CD4-positive, alpha-beta T cell treated with Interleukin-4 for 4 hours (primary cell): ENCODE measurements at regions not wholly inside any gene's neighbourhood (a gene's known extent, or its start where the extent isn't known, plus 50 kb on each side); places are given as distances from the start of the nearest gene placed in this dataset.
A peak's percentile ranks its signal among the peaks of the same experiment; 100 is the strongest.

Experiments
- DNase-seq: peaks from one replicate; pipeline ENCODE4 v3.0.0-alpha.2; 2020

DNA sequence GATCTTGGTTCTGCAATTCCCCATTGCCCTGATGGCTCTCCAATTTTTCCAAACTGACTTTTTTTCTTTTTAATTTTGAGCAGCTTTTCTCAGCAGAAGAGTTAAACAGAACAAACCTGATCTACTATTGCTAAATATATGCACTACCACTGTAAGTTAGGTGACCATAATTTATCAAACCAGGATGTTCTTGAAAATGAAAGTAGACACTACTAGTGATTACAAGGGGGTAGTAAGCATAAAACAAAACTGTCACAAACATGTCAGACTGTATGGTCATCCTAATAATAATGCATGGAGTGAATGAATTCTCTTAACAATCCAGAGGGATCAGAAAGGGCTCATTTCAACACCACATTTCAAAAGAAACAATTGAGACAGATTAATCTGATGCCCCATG is 183.0 kb upstream of the FOXN3 start:
- no peak for DNase-seq

DNA sequence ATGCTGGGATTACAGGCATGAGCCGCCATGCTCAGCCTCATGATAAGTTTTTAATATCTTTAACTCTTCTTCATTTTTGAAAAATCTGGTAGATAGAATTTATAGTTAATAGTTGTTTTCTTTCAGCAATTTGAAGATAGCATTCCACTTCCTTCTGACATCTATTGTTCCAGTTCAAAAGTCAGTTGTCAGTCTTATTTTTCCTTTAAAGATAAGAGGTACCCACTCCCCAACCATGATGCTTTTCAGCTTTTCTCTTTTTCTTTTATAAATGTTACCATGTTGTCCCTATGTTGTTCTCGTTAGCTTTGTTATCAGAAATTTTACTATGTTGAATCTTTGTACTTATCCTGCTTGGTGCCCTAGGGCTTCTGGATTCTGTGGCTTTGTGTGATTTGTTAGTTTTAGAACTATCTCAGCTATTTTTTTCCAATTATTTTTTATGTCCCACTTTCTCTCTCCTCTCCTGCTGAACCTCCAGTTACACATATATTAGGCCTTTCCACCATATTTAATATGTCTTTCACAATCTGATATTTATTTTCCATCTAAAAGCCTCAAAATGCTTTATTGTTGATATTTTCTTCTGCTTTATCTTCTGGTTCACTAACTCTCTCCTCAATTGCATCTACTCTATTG is 181.6 kb upstream of the FOXN3 start:
- no peak for DNase-seq

DNA sequence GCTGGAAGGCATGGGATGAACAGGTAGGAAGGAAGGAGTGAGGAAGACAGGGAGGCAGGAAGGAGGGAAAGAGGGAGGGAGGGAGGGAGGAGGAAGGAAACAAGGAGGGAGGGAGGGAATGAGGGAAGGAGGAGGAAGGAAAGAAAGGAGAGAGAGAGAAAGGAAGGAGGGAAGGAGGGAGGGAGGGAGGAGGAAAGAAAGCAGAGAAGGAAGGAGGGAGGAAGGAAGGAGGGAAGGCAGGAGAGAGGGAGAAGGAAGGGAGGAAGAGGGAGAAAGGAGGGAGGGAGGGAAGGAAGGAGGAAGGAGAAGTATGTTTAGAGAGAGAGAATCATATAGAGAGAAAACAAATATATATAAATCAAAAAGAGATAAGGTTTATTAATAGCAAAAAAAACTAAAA is 175.9 kb upstream of the FOXN3 start:
- DNase-seq = no peak

DNA sequence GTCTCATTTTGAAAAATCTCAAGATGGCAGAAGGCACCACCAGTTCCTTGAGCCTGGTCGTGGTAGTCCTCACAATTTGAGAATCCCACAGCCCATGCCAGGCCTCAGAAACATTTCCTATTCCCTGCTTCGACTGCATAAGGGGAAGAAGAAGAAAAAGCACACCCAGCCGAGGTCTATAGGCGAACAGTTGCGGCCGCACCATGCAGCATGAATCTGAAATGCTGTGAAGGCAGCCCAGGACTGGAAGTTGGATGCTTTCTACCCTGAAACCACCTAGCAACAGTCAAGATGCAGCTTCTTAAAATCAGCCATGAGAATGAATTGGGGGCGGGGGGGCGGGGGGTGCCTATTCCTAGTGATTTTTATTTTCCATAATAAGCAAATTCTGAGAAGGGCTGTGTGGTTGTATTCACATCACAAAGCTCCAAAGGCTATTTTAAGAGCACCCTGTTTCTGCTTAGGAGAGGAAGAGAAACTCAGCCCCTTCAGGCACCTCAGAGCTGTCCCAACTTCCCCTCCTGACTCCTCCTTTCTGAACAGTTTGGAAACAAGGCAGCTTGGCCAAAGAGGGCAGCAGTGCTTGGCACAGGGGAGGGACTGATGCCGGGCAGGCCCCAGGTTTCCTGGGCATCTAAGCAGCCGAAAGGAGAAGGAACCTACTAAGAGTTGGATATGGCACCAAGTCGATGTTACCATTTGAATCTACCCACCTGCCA is 172.5 kb upstream of the FOXN3 start:
- no peak for DNase-seq

DNA sequence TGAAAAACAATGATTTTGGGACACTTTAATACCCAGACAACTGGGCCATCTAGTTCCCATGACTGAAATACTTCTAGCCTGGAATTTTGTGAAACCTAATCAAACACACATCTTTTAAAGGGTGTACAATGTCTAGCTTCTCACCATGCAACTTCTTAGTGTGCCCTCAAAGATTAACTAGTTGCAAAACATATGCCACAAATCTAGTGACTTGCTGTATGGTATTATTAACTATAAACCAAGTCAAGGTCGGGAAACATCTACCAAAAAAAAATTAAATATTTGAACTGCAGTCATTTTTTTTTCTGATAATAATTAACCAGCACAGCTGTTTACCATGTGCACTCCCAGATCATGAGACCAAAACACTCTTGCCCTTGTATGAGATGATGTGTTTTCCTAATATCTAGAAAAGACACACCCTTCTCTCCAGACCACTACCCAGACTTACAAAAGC is 171.8 kb upstream of the FOXN3 start:
- DNase-seq = no peak

DNA sequence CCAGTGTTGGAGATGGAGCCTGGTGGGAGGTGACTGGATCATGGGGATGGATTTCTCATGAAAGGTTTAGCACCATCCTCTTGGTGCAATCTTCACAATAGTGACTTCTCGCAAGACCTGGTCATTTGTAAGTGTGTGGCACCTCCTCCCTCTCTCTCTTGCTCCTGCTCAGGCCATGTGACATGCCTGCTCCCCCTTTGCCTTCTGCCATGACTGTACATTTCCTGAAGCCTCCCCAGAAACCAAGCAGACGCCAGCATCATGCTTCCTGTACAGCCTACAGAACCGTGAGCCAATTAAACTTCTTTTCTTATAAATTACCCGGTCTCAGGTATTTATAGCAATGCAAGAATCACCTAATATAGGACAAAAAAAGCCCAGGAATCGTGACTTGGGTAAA is 171.0 kb upstream of the FOXN3 start:
- DNase-seq = no peak

DNA sequence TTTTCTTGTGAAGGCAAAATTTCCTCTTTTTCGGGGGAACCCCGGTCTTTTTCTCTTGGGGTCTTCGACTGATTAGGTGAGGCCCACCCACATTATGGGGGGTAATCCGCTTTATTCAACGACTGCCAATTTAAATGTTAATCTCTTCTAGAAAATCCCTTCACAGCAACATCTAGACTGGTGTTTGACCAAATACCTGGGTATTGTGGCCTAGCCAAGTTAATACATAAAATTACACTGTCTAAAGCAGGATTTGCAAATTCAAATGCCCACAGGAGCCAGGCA is 170.0 kb upstream of the FOXN3 start:
- no peak for DNase-seq

DNA sequence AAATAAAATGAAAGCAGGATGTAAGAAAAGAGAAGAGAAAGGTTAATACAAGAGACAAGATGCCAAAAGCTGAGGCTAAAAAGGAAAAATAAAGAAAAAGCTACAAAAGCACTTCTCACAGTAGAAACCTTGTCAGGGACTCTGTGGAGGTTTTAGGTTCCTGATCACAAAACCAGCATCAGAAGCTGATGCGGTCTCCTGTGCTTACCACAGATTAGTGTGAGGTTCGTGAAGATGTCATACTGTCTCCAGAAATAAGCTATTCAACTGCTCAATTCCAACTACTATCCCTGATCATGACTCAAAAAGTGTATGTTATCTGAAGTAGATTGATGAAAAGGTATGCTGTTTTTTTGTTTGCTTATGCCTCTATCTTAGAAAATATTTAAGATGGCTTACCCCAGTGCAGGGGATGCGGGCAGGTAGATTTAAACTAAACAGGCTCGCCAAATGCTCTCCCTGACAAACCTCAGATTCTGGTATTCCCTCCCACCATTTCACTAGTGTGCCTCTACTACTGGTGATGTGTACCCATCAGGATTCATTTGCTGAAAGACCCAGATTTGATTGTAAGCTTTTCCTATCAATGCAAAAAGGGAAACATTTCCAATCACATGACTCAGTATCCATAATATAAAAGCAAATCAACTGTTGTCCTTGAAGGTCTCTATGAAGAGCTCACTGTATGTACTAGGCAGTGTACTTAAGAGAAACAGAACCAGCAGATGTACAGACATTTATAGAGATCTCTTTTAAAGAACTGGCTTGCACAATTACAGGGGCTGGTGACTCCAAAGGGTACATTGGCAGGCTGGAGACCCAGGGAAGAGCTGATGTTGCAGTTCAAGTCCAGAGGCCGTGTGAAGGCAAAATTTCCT is 169.5 kb upstream of the FOXN3 start:
- peak; percentile 25 for DNase-seq

DNA sequence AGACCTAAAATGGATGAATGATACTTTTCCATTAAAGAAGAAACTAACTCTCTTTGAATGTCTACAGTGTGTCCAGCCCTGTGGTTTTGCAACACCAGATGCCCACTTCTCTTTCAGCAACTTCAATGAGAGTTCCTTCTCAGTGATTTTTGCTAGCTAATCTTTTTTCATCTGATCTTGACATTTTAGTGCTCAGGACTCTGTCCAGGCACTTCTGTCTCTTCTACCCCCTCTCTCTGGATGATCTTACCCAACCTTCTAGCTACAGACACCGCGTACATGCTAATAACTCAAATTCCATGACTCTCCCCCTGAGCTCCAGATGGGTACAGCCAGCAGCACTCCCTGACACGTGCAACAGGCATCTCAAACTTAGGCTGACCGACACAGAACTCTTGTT is 161.1 kb upstream of the FOXN3 start:
- no peak for DNase-seq

DNA sequence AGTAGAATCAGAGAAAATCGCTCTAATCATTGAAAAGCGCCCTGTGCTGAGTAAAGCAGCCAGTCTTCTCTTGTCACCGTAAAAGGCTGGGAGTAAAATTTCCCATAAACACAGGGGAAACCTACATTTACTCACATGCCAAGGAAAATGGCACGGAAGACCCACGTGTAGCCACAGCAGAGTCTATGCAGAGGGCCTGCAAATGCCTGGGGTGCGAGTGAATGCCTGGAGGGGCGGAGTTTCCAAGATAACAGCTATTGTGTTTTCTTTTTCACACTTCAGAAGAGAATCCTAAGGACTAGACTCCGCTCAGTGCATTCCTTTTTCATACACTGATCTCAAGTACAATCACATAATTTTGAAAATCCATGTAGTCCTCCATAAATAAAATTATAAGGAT is 159.9 kb upstream of the FOXN3 start:
- DNase-seq = no peak

DNA sequence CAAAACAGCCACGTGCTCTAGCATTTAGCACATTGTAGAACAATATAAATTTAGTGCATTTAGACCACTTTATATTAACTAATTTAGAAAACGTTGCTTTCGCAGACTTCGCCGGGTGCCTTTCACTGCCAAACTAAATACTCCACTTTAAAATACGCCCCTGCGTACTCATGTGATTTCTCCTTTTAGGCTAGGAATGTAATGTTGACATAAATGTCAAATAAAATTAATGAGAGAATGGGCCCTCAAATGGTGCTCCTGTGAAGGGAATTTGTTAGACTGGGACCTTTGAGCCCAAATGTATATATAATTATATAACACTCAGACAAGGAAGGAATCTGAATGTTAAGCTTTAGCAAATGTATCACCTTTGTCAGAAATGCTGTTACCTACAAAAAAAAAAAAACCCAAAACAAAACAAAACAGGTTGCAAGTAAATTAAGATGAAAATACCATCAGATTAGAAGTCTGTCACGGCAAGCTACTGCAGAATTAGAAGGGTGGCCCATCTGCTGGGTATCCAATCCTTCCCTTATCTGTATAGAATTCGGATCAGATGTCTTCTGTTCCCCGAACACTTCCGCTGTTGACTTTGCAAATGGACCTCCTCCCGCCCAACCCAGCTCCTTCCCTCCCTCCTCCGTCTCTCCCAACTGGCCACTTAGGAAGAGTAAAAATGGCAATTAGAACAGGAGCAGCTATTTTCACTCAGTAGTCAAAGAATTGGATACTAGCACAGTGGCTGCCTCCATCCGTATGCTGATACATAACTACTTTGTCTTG is 159.3 kb upstream of the FOXN3 start:
- no peak for DNase-seq

DNA sequence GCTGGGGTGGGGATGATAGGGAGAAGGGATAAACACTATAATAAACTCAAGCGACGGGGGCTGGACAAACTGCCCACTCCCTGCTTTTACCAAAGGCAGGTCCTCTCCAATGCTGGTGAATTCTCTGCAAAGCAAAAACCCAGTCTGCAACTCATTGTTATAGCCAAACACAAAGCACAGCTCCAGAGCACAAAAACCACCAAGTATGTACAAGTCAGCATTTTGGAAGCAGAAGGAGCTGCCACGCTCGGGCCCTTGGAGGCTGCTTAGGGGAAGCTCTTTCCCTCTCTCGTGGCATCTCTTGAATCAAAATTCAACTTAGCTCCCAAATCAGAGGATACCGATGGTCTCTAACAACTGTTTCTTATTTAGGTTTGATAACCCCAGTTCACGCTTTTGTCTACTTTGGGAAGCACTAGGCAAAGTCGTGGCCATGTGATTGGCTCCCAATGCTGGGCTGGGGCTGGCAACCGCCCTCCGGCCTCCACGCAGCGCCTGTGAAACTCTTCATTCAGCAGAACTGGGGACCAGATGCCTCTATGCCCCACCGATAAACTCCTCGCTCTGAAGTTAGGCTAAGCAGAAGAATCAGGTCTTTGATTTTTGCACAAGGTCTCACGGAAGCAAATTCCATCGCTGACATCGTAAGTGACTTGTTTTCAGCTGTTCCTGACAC is 158.5 kb upstream of the FOXN3 start:
- no peak for DNase-seq

DNA sequence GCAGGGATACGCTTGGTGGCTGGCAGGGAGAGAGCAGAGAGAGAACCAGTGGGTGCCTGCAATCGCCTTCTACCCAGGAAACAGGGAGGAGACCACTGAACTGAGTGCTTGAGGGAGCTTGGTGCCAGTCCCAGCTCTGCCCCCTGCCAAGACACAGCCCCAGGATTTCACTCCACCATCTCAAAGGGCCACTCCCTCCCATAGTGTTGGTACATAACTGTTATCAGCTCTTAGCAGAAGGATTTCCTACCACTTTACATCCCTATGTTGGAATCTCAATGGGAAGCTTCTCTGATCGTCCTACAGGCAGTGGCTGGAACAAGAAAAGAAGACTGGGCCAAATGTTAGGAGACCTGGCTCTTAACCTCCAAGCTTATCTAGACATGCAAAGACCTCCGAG is 157.4 kb upstream of the FOXN3 start:
- DNase-seq = no peak

DNA sequence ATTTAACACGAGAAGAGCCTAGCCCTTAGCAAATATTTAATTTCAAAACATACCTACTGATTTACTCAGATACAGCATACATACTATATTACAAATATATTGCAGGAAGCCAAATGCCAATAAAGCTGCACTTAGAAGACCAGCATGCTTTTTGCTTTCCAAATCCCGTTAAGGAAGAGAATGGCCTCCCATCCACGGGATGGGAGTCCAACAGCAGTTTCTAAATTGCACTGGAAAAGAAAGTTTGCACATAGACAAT is 156.3 kb upstream of the FOXN3 start:
- no peak for DNase-seq

DNA sequence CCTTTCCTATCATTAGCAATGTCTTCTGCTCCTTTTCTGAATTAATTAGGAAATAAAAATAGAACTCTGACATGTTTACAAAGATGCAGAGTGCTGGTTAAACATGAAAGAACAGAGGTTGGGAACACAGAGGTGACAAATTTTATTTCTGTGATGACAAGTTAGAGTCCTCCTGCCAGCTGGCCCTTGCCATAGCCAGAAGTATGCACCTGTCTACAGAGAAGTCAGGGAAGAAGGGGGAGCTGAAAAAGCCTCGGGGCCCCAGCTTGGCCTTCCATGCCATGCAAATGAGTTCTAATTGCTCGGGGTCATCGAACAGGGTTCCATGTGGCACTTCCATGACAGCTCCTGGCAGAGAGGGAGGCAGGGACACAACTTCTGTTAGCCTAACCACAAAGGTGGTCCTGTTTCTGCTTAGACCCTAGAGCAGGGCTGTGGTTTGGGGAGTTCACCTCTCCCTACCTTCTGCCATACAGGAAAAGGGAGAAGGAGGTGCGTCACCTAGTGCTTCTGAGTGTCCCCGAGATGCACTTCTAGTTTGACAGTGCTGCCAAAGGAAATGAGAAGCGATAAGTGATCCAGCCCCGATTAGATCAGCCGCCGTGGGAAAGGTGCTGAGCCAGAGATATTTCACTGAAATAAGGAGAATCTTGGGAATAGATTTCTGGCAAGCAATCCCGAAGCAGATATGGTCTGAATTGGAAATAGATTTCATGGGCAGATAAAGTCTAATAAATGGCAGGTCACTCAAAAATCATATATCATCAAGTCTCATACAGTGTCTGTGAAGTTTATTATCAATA is 155.8 kb upstream of the FOXN3 start:
- DNase-seq = no peak

DNA sequence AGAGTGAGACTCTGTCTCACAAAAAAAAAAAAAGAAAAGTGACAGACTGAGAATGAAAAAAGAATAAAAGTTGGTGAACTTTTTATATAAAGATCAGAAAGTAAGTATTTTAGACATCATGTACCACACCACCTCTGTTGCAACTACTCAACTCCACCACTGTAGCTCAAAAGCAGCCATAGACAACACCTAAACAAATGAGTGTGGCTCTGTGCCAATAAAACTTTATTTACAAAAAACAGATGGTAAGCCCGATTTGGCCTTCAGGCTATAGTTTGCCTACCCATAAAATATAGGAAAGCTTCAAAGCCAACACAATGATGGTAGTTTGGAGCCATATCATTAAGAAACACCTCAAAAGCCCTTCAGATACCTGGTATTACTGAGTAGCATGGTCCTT is 154.5 kb upstream of the FOXN3 start:
- DNase-seq = no peak

DNA sequence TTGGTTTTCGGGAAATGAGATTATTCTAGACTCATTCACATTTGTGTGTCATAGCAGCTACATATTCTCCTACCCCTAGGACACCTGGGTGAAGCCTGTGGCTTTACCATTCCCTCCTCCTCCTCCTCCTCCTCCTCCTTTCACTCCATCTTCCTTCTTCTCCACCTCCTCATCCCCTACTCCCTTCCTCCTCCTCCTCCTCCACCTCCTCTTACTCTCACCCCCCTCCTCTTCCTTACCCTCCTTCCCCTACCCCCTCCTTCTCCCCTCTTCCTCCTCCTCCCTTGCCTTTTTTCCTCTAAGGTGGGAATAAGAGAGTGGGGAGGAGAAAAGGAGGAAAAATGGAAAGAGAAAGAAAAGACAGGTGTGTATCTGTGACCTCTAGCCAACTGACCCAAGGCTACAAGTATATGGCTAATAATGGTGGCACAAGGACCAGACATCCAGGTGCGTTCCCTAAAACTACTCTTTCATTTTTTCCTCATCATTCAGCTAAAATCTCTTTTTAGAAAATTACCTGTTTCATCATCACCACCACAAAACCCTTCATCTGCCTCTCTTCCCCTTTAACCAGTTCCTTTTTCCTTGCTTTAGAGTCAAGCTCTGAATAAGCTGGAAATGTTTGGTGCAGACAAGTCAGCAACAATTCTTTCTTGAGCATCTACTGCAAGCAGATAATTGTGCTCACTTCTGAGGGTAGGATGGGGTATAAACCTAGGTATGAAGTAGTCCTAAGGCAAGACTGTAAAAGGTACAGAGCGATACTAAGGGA is 149.8 kb upstream of the FOXN3 start:
- no peak for DNase-seq

DNA sequence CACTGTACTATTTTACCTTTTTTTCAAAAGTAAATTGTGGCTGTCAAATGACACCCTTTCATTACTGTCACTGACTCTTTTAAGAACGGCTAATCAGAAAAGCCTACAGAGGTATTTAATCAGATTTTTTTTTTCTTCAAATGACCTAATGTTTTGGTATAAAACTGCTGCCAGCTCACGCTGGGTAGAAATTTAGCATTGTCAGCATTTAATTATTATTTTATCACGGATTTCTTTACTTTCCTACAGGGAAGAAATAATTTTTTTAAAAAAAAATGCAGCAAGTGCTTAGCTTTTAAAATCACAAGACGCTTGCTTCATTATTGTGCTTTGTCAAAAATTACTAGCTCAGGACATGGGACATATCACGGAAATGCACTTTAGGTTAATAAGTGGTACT is 149.1 kb upstream of the FOXN3 start:
- no peak for DNase-seq

DNA sequence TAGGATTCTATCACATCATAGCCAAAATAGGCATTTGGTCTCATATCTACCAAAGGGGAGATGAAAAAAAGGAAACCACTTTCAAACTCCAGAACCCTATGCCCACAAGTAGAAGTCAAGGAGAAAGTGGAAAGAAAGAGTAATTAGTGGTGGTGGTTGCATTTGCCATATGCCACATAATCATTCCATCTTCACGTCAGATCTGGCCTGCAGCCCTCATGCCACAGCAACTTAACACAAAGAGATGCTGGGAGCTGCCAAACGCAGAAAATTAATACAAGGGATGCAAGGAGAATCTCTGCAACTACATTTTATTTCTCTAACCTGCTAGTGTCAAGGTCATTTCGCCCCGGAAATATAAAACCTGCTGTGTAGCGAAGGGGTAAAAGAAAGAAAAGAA is 148.6 kb upstream of the FOXN3 start:
- DNase-seq = no peak

DNA sequence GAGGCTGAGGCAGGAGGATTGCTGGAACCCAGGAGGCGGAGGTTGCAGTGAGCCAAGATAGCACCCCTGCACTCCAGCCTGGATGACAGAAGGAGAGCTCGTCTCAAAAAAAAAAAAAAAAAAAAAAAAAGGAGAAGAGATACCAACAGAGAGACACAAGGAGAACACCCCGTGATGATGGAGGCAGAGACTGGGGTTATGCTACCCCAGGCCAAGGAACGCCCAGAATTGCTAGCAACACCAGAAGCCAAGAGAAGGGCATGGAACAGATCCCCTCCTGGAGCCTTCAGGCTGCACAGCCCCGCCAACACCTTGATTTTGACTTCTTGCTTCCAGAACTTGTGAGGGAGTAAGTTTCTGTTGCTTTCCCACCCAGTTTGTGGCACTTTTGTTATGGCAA is 148.0 kb upstream of the FOXN3 start:
- DNase-seq = no peak

DNA sequence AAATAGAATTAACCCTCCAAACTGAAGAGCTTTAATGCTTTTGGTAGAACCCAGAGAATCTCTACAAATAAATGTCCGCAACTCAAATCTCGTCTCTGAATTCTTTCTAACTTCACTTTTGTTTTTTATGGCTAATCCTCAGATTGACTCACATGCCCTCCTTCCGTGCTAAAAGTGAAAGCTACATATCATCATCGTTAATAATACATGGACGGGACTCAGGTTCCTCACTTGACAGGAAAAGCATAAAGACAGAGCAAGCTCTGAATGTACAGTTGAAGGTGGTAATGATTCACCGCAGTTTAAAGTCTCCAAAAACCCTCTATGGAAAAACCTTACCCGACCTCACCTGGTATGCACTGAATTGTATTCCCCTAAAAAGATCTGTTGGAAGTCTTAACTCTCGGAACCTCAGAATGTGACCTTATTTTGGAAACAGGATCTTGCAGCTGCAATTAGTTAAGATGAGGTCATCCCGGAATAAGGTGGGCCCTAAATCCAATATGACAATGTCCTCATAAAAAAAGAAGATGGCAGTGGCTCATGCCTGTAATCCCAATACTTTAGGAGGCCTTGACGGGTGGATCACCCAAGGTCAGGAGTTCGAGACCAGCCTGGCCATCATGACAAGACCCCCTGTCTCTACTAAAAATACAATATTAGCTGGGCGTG is 147.4 kb upstream of the FOXN3 start:
- DNase-seq = no peak
